ENCODE measurements at regions not wholly inside any gene's neighbourhood (a gene's known extent, or its start where the extent isn't known, plus 50 kb on each side); places are given as distances from the start of the nearest gene placed in this dataset.

DNA sequence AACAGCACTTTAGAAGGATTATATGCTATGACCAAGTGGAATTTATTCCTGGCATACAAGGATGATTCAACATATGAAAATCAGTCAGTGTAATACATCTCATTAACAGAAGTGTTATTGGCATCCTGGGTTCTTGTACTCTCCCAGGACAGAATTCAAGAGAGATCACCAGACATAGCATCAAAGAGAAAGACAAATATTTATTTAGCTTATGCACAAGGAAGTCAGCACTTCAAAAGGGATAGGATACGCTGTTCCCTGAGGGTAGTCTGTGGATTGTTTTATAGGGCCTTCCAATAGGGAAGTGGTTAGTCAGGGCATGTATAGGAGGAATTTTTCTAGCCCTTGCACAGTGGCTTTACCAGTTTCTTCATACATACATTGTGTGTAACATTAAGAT is 1238.0 kb downstream of the PCDH17 start:
- no peaks in the 10 kb centered on the region for H3K4me1 ChIP-seq (ENCODE audit: control insufficient read depth, insufficient read depth, low read length)
- H3K4me2 ChIP-seq (ENCODE audit: low read length), result no peak overlapping the region
- no peak overlapping the region for H3K9ac ChIP-seq (ENCODE audit: low read depth, low read length)
- no peak overlapping the region for H3K4me3 ChIP-seq (ENCODE audit: low read length)
- no peaks in the 10 kb centered on the region for H3K27me3 ChIP-seq (ENCODE audit: control insufficient read depth, insufficient read depth, low read length)
- no peaks in the 10 kb centered on the region for H3K36me3 ChIP-seq (ENCODE audit: insufficient read depth, low read length)
- no peaks in the 10 kb centered on the region for H3K9me3 ChIP-seq (replicated peaks; ENCODE audit: low read length)

DNA sequence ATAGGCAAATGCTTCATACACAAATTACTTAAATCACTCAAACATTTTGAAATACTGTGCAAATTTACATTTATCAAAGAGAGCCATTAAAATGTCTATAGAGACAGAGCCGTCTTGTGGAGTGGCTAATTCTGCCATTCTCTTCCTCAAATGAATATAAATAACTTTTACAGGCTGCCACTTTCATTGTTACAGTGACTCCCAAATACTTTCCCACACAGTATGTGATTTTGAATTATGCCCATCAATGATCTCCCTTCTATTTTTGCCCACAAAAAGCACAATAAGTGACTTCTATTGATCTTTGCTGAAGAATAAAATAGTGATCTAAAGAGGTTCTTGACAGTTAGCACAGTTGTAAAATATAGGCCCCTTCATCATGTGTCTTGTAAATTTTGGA is 1244.9 kb downstream of the PCDH17 start:
- Histone ChIP-seq H3K9ac (ENCODE audit: low read depth, low read length) (no peak overlapping the region), H3K4me2 (ENCODE audit: low read length) (no peak overlapping the region), H3K4me1 (ENCODE audit: control insufficient read depth, insufficient read depth, low read length) (no peaks in the 10 kb centered on the region), H3K4me3 (ENCODE audit: low read length) (no peak overlapping the region), H3K9me3 (replicated peaks; ENCODE audit: low read length) (peaks cover 3% of the 10 kb centered on the region), H3K27me3 (ENCODE audit: control insufficient read depth, insufficient read depth, low read length) (no peaks in the 10 kb centered on the region), H3K36me3 (ENCODE audit: insufficient read depth, low read length) (no peaks in the 10 kb centered on the region)

DNA sequence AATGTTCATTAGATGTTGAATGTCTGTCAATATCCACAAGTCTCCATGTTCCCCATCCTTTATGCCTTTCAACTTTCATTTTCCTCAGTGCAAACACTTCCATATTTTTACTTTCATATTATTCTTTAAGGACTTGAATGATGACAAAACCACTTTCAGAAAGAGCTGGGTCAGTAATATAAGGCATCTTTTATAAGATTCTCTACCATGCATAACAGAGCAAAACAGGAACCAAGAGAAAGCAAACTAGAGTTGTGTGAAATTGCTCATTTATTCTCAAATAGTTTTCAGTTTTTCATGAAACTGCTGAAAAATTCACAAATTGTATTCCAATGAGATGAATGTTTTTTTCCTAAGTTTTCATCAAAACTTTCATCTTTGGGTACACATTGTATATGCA is 1247.6 kb downstream of the PCDH17 start:
- Histone ChIP-seq H3K36me3 (ENCODE audit: insufficient read depth, low read length) (no peaks in the 10 kb centered on the region), H3K4me2 (ENCODE audit: low read length) (no peak overlapping the region), H3K9ac (ENCODE audit: low read depth, low read length) (no peak overlapping the region), H3K4me3 (ENCODE audit: low read length) (no peak overlapping the region), H3K9me3 (replicated peaks; ENCODE audit: low read length) (peaks cover 3% of the 10 kb centered on the region), H3K4me1 (ENCODE audit: control insufficient read depth, insufficient read depth, low read length) (no peaks in the 10 kb centered on the region), H3K27me3 (ENCODE audit: control insufficient read depth, insufficient read depth, low read length) (no peaks in the 10 kb centered on the region)

DNA sequence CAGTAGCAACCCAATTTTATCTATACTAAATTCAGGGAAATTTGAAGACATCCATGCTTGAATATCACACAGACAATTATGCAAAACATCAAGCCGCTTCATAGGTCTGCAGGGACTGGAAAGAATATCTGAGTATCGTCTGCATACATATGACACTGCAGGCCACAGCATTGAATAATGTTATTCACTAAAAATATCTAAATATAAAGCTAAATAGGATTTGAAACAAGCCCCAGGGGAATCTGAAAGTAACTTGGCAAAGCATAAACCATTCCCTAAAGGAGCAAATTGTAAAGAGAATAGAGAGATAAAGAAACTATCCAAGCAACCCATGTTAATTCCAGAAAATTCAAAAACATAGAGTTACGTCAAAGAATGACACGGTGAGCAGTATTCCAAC is 1251.0 kb downstream of the PCDH17 start:
- Histone ChIP-seq H3K4me2 (ENCODE audit: low read length) (no peak overlapping the region), H3K9me3 (replicated peaks; ENCODE audit: low read length) (peaks cover 3% of the 10 kb centered on the region), H3K4me3 (ENCODE audit: low read length) (no peak overlapping the region), H3K9ac (ENCODE audit: low read depth, low read length) (no peak overlapping the region), H3K27me3 (ENCODE audit: control insufficient read depth, insufficient read depth, low read length) (no peaks in the 10 kb centered on the region), H3K4me1 (ENCODE audit: control insufficient read depth, insufficient read depth, low read length) (no peaks in the 10 kb centered on the region), H3K36me3 (ENCODE audit: insufficient read depth, low read length) (no peaks in the 10 kb centered on the region)

DNA sequence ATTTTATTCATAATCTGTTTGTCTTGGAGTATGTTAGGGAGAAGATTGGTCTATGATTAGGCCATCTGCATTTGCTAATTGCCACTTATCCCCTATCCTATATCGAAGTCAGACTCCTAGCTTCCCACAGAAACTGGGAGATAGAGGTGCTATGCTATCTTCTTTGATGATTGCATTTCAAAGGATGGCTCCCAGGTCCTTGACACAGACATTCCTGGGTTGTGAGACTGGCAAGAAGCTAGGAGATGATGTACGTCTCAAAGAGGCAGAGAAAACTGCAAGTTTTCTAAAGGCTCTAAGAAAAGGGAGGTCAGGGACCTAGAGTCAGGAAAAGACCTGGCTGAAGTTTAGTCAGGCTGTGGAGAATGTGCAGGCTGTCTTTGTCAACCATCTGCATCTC is 1251.9 kb downstream of the PCDH17 start:
- Histone ChIP-seq H3K4me1 (ENCODE audit: control insufficient read depth, insufficient read depth, low read length) (no peaks in the 10 kb centered on the region), H3K36me3 (ENCODE audit: insufficient read depth, low read length) (no peaks in the 10 kb centered on the region), H3K4me2 (ENCODE audit: low read length) (no peak overlapping the region), H3K9me3 (replicated peaks; ENCODE audit: low read length) (peaks cover 3% of the 10 kb centered on the region), H3K27me3 (ENCODE audit: control insufficient read depth, insufficient read depth, low read length) (no peaks in the 10 kb centered on the region), H3K4me3 (ENCODE audit: low read length) (no peak overlapping the region), H3K9ac (ENCODE audit: low read depth, low read length) (no peak overlapping the region)

DNA sequence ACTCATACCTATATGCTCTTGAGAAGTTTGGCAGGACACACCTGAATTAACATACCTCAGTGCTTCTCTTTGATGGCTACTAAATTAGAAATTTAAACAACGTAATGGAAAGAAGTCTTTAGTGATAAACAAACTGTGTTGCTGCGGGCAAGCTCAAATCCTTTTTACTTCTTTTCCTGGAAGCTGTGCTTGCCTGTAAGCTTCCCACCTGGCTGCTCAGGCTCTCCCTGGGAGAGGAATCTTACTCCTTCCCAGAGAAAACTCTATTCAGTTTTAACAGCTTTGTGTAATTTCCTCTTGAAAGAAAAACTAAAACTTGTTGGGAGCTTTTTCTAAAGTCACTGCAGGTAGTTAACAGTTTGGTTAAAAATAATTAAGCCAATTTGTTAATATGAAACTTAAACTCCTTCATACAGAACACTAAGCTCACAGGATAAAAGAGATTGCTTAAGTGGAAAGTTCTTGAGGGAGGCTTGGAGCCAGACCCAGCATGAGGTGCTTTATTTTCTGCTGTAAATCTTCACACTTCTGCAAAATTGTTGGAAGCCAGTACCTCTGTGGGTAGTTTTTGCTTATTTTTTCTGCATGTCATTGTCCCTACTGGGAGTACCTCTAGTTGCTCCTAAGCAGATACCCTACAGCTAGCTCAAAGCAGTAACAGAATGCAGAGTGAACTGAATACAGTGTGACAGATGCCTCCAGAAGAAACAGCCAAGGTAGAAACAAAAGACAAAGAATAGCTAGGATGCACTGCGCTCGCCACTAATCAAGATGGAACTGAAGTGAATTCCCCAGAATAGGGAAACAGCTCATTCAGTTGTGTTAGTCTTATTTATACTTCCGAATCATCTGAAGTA is 1253.0 kb downstream of the PCDH17 start:
- Histone ChIP-seq H3K4me3 (ENCODE audit: low read length) (no peak overlapping the region), H3K36me3 (ENCODE audit: insufficient read depth, low read length) (no peaks in the 10 kb centered on the region), H3K27me3 (ENCODE audit: control insufficient read depth, insufficient read depth, low read length) (no peaks in the 10 kb centered on the region), H3K4me2 (ENCODE audit: low read length) (no peak overlapping the region), H3K9me3 (replicated peaks; ENCODE audit: low read length) (peaks cover 3% of the 10 kb centered on the region), H3K9ac (ENCODE audit: low read depth, low read length) (no peak overlapping the region), H3K4me1 (ENCODE audit: control insufficient read depth, insufficient read depth, low read length) (no peaks in the 10 kb centered on the region)

DNA sequence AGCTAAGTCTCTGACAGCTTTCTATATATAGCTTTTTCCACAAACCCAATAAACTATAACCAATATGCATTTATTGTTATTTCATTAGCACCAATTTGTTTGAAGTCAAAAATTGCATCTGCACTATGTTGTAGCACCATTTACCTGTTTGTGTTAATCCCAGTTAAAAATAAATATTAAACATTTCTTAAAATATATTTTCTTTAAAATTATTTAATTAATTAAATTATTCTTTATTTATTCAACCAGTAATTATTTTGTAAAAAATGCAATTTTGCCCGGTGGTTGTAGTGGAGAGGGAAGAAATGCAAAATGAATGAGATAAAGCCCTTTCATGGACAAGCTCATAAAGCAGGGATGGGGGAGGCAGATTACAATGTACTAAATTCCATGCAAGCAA is 1257.9 kb downstream of the PCDH17 start:
- Histone ChIP-seq H3K4me1 (ENCODE audit: control insufficient read depth, insufficient read depth, low read length) (no peaks in the 10 kb centered on the region), H3K9me3 (replicated peaks; ENCODE audit: low read length) (no peaks in the 10 kb centered on the region), H3K4me3 (ENCODE audit: low read length) (no peak overlapping the region)

DNA sequence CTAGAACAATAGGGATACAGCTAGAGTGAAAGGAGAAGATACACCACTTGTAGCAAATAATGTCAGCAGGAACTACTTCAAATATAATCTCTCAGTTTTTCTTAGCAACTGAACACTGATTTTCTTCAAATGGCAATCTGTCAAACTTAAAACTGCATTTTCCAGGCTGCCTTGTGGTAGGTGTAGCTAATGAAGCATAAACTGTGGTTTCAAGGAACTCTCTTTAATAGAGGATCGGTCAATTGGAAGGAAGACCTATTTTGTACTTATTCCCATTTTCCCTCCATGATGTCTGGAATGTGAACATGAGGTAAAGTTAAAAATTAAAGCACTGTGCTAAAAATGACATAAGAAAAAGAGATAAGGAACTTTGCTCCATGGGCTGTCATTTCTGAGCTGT is 1261.9 kb downstream of the PCDH17 start:
- Histone ChIP-seq H3K9me3 (replicated peaks; ENCODE audit: low read length) (no peaks in the 10 kb centered on the region), H3K4me3 (ENCODE audit: low read length) (no peak overlapping the region), H3K4me2 (ENCODE audit: low read length) (no peak overlapping the region), H3K9ac (ENCODE audit: low read depth, low read length) (no peak overlapping the region), H3K27me3 (ENCODE audit: control insufficient read depth, insufficient read depth, low read length) (no peaks in the 10 kb centered on the region), H3K4me1 (ENCODE audit: control insufficient read depth, insufficient read depth, low read length) (no peaks in the 10 kb centered on the region), H3K36me3 (ENCODE audit: insufficient read depth, low read length) (no peaks in the 10 kb centered on the region)

More for the DNA sequence above, 1257.9 kb downstream of the PCDH17 start:
- H3K27me3 ChIP-seq (ENCODE audit: control insufficient read depth, insufficient read depth, low read length), result no peaks in the 10 kb centered on the region
- no peak overlapping the region for H3K4me2 ChIP-seq (ENCODE audit: low read length)
- H3K9ac ChIP-seq (ENCODE audit: low read depth, low read length), result no peak overlapping the region
- H3K36me3 ChIP-seq (ENCODE audit: insufficient read depth, low read length), result no peaks in the 10 kb centered on the region

DNA sequence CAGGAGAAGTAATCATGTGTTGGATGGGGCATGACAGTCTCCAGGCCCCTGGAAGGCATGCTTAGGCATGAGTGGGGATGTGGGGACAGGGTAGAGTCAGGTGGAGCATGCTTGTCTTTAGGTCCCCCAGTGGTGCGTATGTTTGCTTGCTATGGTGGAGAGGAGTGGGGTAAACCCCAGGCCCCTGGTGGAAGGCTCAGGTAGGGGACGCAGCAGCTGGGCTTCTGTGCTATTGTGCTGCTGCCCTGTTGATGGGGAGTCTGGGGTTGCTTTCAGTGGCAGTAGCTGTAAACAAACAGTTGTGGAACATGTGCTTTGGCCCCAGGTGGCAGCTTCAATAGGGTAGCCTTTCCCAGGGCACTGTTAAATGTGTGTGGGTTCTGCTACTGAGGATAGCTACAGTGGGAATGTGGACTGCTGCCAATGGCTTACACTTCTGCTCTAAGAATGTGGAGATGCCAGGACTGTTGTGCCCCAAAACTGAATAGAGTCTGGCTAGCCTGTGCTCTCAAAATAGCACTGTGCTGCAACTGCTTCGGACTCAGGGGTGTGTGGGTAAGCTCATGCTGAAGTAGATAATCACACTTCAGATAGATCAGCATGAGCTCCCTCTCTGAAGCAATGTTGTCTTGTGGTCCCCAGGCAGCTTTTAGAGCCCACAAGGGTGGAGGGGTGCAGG is 1257.3 kb downstream of the DIAPH3 start:
- Histone ChIP-seq H3K9ac (ENCODE audit: low read depth, low read length) (no peak overlapping the region), H3K4me3 (ENCODE audit: low read length) (no peak overlapping the region), H3K9me3 (replicated peaks; ENCODE audit: low read length) (peaks cover 9% of the 10 kb centered on the region), H3K4me1 (ENCODE audit: control insufficient read depth, insufficient read depth, low read length) (no peaks in the 10 kb centered on the region), H3K4me2 (ENCODE audit: low read length) (no peak overlapping the region), H3K27me3 (ENCODE audit: control insufficient read depth, insufficient read depth, low read length) (no peaks in the 10 kb centered on the region), H3K36me3 (ENCODE audit: insufficient read depth, low read length) (no peaks in the 10 kb centered on the region)

DNA sequence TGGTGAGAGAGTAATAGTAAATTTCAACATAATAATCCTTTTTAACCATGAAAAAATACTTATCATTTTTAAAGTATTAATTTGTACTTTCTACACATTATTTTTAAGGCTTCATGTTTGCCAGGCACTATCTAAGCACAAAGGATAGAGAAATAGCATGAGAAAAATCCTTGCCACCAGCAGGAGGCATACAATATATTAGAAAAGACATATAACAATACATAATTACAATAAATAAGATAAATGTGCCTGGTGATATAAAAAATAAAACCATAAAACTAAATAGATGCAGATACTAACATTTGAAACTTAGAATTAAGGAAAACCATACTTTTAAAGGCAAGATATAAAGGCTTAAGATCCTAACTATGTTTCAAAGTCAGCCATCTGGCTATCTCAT is 1256.4 kb downstream of the DIAPH3 start:
- no peaks in the 10 kb centered on the region for H3K27me3 ChIP-seq (ENCODE audit: control insufficient read depth, insufficient read depth, low read length)
- H3K4me1 ChIP-seq (ENCODE audit: control insufficient read depth, insufficient read depth, low read length), result no peaks in the 10 kb centered on the region
- no peak overlapping the region for H3K4me2 ChIP-seq (ENCODE audit: low read length)
- no peak overlapping the region for H3K9ac ChIP-seq (ENCODE audit: low read depth, low read length)
- H3K9me3 ChIP-seq (replicated peaks; ENCODE audit: low read length), result peaks cover 9% of the 10 kb centered on the region
- no peaks in the 10 kb centered on the region for H3K36me3 ChIP-seq (ENCODE audit: insufficient read depth, low read length)
- no peak overlapping the region for H3K4me3 ChIP-seq (ENCODE audit: low read length)

DNA sequence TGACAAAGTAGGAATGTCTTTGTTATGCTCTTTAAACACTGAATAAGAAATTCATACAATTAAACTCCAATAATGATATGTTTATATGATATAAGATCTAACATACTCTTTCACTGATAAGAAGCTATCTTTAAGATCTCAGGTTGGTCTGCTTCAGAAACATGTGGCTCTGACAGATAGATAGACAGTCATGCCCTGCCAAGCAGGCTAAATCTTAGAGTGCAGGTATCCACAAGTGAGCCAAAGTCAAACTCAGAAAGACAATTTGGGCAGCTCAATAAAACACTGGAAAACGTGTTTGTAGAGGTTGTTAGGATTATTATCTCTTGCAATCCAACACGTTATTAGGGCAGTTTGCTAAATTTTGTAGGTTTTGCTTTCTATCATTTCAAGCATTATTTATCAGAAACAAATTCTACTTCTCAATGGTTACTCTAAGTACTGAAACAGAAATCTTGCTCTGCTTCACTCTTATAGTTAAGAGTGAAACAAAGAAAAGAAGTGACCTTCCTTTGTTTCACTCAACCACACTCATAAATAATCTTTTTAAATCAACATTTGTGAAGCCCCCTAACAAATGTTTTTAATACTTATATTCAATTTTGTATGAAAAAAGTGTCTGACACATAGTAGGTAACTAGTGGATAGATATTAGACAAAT is 1255.6 kb downstream of the DIAPH3 start:
- no peak overlapping the region for H3K4me2 ChIP-seq (ENCODE audit: low read length)

More for the DNA sequence above, 1255.6 kb downstream of the DIAPH3 start:
- Histone ChIP-seq H3K36me3 (ENCODE audit: insufficient read depth, low read length) (no peaks in the 10 kb centered on the region), H3K9me3 (replicated peaks; ENCODE audit: low read length) (peaks cover 10% of the 10 kb centered on the region), H3K4me3 (ENCODE audit: low read length) (no peak overlapping the region), H3K9ac (ENCODE audit: low read depth, low read length) (no peak overlapping the region), H3K4me1 (ENCODE audit: control insufficient read depth, insufficient read depth, low read length) (no peaks in the 10 kb centered on the region), H3K27me3 (ENCODE audit: control insufficient read depth, insufficient read depth, low read length) (no peaks in the 10 kb centered on the region)
